Brain microvascular endothelial cell (primary cell): ENCODE measurements at regions not wholly inside any gene's neighbourhood (a gene's known extent, or its start where the extent isn't known, plus 50 kb on each side); places are given as distances from the start of the nearest gene placed in this dataset.
A peak's percentile ranks its signal among the peaks of the same experiment; 100 is the strongest.

Source experiments
- DNase-seq: peaks from one replicate; pipeline ENCODE4 v3.0.0-alpha.2; 2020
- H3K27ac ChIP-seq: fragments of 250-450 bp; sonication (Bioruptor Pico); 2 replicates; pipeline ENCODE4 v1.5.1; 2020; ENCODE audit warnings: mild to moderate bottlenecking, moderate library complexity
- H3K27me3 ChIP-seq: fragments of 250-450 bp; sonication (Bioruptor Pico); replicated peaks from 2 replicates; pipeline ENCODE4 v1.5.1; 2020; ENCODE audit warnings: mild to moderate bottlenecking
- H3K36me3 ChIP-seq: fragments of 250-450 bp; sonication (Bioruptor Pico); replicated peaks from 2 replicates; pipeline ENCODE4 v1.5.1; 2020; ENCODE audit warnings: mild to moderate bottlenecking
- H3K4me3 ChIP-seq: 2 replicates; pipeline ENCODE4 v1.5.1; 2011; ENCODE audit warnings: low read depth, mild to moderate bottlenecking, control low read depth, low read length, moderate library complexity
- in situ Hi-C: cut with HindIII; loops from 2 replicates; pipeline ENCODE4 v1.10.0; 2017; ENCODE audit warnings: low sequenced_read_pairs, low pct_ligation_motif_present
- TF ChIP-seq, protein P1 (sequence below): IDR thresholded peaks from 2 replicates; pipeline ENCODE4 v1.5.1; 2011; ENCODE audit warnings: low read depth, mild to moderate bottlenecking, moderate library complexity, low read length, control low read depth, inconsistent platforms; ENCODE audit errors: missing control alignments

DNA sequence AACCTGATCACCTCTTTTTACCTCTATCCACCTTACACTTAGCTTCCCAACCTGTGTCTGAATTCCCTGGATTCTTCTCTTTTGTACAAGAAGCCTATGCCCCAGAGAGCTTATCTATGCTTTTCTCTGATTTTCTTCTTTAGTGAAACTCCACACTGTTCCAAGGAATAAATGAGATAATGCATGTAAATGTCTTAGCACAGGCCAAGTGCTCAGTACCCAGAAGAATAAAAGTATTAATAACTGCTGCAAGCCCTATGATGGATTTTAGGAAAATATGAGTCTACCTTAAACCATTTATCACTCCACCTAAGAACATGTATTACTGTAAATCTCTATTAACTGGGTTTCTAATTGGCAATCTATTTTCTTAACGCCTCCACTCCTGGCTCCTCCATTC, 168.5 kb upstream of the TNC start:
- Histone ChIP-seq H3K4me3 (no peak overlapping the region), H3K27me3 (no peaks in the 10 kb centered on the region), H3K27ac (no peak overlapping the region), H3K36me3 (no peaks in the 10 kb centered on the region)
- in situ Hi-C loops = no loop called here
- TF ChIP-seq, protein P1, sequence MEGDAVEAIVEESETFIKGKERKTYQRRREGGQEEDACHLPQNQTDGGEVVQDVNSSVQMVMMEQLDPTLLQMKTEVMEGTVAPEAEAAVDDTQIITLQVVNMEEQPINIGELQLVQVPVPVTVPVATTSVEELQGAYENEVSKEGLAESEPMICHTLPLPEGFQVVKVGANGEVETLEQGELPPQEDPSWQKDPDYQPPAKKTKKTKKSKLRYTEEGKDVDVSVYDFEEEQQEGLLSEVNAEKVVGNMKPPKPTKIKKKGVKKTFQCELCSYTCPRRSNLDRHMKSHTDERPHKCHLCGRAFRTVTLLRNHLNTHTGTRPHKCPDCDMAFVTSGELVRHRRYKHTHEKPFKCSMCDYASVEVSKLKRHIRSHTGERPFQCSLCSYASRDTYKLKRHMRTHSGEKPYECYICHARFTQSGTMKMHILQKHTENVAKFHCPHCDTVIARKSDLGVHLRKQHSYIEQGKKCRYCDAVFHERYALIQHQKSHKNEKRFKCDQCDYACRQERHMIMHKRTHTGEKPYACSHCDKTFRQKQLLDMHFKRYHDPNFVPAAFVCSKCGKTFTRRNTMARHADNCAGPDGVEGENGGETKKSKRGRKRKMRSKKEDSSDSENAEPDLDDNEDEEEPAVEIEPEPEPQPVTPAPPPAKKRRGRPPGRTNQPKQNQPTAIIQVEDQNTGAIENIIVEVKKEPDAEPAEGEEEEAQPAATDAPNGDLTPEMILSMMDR = no peak
- no peak for DNase-seq

DNA sequence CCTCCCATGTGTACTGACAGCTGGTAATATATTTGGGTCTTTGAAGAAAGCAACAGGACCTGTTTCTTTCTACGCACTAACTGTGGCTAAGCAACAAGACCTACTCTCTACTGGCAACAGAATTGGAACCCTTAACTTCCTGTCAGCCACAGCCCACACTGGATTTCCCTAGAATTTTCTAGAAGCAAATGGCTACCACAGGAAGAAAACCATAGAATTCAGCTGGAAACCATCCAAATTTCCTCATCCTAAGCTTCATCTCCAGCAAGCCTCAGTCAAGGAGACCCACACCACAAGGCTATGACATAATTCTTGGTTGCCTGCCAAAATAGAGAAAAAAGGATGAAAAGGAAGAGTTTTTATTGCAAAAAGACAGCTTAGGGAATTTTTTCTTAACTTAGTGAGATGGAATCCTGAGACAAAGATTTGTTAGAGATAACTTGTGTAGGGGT, 171.8 kb upstream of the TNC start:
- DNase-seq = peak; percentile 85
- H3K36me3 ChIP-seq = no peaks in the 10 kb centered on the region
- in situ Hi-C loops = no loop called here
- TF ChIP-seq, protein P1 = no peak
- H3K27ac ChIP-seq = no peak overlapping the region
- H3K4me3 ChIP-seq = no peak overlapping the region
- H3K27me3 ChIP-seq = no peaks in the 10 kb centered on the region

DNA sequence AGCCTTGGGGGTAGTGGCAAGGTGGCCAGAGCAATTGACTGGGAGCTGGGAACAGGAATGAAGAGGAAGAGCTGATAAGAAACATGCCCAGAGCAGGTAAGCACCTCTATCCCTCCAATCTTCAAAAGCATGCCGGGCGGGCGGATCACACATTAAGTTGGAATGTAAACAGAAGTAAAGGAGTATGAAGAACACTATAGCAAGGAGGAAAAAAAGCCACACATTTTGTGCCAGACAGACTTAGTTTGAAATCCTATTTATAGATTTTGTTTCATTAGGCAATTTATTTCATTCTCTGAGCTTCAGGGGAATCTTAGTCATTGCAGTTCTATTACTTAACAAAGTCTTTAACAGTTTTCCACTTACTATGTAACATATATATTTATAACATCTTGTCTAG, 173.9 kb upstream of the TNC start:
- TF ChIP-seq, protein P1 = no peak
- DNase-seq = no peak
- H3K4me3 ChIP-seq = no peak overlapping the region
- H3K27me3 ChIP-seq = no peaks in the 10 kb centered on the region
- in situ Hi-C loops = no loop called here
- no peak overlapping the region for H3K27ac ChIP-seq
- no peaks in the 10 kb centered on the region for H3K36me3 ChIP-seq

DNA sequence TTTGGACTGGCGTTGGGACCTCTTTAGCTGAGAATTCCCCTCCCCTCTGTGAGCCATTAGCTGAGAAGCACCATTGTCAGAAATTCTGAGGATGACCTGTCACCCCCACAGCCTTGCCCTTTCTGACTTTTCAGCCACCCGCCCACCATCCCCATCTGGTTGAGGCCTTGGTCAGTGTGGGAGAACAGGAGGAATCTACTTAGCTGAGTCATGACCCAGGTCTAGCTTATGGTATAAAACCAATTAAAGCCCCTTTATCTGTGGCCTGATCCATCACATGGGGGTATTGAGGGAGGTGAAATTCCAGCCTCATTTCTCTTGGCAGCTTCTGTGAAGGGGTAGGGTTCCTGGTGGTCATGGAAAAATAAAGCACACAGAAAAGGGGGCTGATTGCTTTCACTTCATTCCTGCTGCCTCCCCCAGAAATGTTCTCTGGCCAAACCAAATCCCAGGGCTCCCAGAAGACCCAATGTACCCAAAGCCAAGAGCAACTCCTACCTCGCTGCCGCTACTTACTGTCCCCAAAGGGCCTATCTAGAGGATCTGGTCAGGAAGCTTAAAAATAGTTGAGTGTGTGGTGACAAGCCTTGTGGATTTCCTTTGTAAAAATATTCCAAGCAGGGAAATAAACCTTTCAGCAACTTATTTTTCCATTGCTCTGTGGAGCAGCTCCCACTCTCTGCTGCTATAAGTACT, 174.8 kb upstream of the TNC start:
- TF ChIP-seq, protein P1 = no peak
- Histone ChIP-seq H3K36me3 (no peaks in the 10 kb centered on the region), H3K27ac (no peak overlapping the region), H3K27me3 (no peaks in the 10 kb centered on the region), H3K4me3 (no peak overlapping the region)
- no peak for DNase-seq
- in situ Hi-C loops = no loop called here

DNA sequence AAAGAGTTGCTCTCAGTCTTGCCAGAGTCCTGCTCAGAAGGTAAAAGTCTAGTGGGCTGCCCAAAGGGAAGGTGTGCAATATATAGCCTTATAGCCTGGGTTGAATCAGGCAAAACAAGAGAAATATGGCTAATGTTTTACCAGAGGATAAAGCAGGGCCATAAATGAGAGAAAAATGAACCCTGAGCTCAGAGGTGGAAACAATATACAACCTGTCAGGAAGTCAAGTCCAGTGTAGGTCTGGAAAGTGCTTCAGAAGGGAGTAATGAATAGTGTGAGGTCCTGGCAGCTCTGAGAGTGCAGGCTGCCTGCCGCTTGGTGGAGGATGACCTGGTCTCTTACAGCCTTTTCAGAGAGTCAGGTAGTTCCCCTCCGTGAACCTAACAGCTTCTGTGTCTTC, 177.8 kb upstream of the TNC start:
- H3K27ac ChIP-seq = no peak overlapping the region
- H3K36me3 ChIP-seq = no peaks in the 10 kb centered on the region
- DNase-seq = no peak
- no peak overlapping the region for H3K4me3 ChIP-seq
- H3K27me3 ChIP-seq = no peaks in the 10 kb centered on the region
- TF ChIP-seq, protein P1 = no peak
- in situ Hi-C loops = no loop called here

DNA sequence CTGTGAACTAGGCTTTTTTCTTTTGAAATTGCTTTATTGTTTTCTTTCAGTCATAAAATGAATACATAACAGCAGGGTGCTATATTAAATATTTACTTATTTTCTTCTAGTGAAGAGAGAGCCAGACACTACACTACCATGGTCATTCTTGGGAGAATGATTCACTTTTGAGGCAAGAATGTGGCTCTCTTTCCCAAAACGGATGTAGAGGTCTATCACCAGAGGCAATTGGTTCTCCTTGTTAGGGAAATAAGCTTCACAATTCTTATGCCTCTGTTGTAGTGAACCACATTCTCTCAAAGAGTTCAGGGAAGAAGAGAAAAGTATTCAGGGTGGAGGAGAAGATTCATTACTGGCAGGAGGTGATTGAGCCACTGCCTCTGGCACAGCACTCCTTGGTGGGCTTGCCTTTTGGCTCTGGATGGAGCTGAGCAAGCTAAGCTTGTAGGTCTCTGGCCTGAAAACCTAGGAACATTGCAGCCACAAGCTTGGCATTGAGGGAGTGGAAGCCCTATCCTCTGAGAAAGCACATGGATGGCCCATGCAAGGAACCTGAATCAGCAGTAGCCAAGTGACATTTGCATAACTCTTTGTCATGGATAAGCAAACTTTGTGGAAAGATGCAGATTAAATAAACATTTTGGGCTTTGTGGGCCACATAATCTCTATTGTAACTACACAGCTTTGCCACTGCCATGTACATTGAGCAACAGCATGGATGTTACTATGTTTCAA, 179.0 kb upstream of the TNC start:
- no peak for DNase-seq
- TF ChIP-seq, protein P1 = no peak
- Histone ChIP-seq H3K36me3 (no peaks in the 10 kb centered on the region), H3K27me3 (no peaks in the 10 kb centered on the region), H3K4me3 (no peak overlapping the region), H3K27ac (no peak overlapping the region)
- in situ Hi-C loops = no loop called here
